ENCODE measurements at regions not wholly inside any gene's neighbourhood (a gene's known extent, or its start where the extent isn't known, plus 50 kb on each side); places are given as distances from the start of the nearest gene placed in this dataset.

- DNase-seq = peak; percentile 66
Measured at GRCh38 chr5:74576941-74577456, 63.5 kb downstream of the ENC1 start.

- no peak for DNase-seq
Measured at GRCh38 chr5:74575741-74576538, 64.6 kb downstream of the ENC1 start.

DNA sequence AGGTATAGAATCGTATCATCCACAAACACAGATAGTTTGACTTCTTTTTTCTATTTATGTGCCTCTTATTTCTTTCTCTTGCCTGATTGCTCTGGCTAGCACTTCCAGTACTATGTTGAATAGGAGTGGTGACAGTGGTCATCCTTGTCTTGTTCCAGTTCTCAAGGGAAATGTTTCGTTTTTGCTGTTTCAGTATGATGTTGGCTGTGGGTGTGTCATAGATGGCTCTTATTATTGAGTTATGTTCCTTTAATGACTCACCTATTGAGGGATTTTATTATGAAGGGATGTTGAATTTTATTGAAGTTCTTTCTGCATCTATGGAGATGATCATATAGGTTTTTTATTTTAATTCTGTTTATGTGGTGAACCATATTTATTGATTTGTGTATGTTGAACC is 70.3 kb downstream of the ENC1 start:
- DNase-seq = no peak

DNA sequence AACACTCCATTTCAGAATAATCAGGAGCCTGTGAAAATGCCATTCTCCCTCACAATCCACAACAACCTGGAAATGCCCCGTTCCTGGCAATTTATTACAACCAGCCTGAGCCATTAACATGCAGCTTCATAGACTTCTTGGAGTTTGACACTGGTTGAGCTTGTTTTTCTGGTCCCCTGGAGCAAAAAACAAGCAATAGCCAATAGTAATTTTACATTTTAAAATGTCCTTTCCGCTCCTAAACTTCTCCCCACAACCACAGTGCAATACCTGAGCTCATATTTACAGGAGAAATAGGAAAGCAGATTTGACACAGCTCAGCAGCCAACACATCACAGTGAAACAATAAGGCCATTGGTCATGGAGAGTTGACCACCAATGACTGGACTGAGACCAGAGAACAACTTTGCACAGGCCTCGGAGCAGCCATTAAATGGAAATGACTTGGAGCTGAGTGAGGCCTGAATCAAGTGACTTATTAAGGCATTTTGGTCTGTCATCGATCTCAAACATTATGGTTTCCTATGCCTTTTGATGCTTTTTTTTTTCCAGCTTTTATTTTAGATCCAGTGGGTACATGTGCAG is 73.0 kb downstream of the ENC1 start:
- DNase-seq = no peak

DNA sequence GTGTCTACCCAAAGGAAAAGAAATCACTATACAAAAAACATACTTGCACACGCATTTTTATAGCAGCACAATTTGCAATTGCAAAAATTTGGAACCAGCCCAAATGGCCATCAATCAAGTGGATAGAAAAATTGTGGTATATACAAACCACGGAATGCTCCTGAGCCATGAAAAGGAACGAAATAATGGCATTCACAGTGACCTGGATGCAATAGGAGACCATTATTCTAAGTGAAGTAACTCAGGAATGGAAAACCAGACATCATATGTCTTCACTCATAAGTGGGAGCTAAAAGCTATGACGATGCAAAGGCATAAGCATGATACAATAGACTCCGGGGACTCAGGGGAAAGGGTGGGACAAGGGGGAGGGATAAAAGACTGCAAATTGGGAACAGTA is 78.4 kb downstream of the ENC1 start:
- no peak for DNase-seq

- no peak for DNase-seq
Measured at GRCh38 chr5:74560245-74560644, 80.3 kb downstream of the ENC1 start.

DNA sequence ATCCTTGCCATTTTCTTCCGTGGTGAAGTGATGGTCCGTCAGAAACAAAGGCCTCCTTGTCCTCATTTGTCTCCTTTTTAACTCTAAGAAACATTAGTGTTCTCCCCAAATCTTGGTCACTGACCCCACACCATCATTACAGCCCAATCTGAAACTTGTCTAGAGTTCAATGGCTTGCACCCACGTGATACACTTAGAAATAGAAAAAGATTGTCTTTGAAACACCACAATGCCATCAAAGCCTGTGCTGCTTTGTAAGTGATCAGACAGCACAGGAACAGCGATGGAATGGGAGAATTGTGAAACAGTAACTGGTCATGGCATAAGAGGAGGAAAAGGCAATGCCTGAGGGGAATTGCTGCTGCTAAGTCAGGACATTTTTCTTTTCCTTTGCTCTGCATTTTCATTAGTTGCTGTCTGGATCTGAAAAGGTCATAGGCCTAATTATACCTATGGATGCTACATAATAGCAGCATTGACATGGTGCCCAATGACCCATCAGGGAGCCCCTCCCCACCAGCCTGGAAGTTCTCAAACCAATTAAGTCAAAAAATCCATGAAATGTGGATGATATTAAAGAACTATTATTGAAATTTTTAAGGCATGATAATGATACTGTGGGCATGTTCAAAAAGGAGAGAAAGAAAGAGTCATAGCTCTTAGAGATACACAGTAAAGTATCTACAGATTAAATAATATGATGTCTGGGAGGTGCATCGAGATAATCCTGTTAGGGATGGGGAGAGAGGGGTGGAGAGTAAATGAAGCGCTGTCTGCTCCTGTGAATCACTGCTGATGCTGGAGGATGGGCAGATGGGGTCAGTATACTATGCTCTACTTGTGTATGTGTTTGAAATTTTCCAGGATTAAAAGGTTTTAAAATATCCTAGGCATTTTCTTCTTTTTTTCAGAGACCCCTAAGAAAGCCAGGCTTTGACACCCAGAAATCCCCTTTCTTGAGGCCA is 83.6 kb downstream of the ENC1 start:
- DNase-seq = no peak

- no peak for DNase-seq
Measured at GRCh38 chr5:74556006-74556405, 84.5 kb downstream of the ENC1 start.

- no peak for DNase-seq
Measured at GRCh38 chr5:74552101-74552500, 88.4 kb downstream of the ENC1 start.

GRCh38 chr5:74550927-74551326 is 89.6 kb downstream of the ENC1 start:
- DNase-seq = no peak

DNA sequence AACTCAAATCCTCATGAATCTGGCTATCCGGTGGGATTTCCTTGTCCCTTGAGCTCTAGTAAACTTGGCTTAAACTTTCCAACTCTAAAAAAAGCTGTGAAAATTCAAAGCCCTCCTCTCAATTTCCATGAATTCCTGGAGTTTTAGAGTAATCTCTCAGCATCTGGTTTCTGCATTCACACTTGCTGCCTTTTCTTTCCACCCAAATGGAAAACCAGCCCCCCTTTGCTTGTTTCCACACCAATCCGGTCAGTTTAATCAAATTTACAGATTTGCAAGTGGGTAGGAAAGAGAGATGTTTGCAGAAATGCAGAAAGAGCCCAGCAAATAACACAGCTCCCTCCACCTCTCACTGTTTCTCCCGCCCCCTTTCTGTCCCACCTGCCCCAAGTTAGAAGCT is 91.1 kb downstream of the ENC1 start:
- DNase-seq = no peak

DNA sequence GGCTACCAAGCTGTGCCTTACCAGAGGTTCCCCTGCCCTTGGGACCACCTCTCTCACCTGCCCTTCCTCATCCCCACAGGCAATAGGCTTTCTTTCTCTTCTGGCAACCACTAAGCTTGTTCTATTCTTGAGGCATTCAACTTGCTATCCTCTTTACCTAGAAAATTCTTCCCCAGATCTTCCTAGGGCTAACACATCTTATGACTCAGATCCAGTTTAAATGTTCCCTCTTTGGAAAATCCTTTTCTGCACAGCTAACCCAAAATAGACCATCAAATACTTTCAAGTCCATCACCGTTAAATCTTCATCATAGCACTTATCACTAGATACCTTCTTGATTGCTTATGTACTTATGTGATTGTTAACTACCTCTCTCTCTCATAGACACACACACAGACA is 93.7 kb downstream of the ENC1 start:
- no peak for DNase-seq

DNA sequence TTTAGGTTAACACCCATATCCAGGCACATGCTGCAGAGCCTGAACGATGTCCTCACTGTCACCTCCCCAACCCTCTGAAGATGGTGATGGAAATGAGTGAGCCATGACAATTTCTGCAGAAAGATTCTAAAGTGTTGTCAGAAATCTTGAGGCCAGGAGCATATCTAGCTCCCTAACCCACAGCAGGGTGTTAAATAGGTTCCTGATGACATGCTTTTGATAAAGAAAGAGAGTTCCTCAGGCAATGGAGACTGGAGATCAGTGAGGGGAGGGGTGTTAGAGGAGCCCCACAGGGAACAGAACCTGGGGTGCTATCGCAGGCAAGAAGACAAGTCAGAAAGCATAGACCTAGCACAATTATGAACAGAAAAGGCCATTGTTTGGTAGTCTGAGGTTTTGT is 95.7 kb downstream of the ENC1 start:
- DNase-seq = no peak

DNA sequence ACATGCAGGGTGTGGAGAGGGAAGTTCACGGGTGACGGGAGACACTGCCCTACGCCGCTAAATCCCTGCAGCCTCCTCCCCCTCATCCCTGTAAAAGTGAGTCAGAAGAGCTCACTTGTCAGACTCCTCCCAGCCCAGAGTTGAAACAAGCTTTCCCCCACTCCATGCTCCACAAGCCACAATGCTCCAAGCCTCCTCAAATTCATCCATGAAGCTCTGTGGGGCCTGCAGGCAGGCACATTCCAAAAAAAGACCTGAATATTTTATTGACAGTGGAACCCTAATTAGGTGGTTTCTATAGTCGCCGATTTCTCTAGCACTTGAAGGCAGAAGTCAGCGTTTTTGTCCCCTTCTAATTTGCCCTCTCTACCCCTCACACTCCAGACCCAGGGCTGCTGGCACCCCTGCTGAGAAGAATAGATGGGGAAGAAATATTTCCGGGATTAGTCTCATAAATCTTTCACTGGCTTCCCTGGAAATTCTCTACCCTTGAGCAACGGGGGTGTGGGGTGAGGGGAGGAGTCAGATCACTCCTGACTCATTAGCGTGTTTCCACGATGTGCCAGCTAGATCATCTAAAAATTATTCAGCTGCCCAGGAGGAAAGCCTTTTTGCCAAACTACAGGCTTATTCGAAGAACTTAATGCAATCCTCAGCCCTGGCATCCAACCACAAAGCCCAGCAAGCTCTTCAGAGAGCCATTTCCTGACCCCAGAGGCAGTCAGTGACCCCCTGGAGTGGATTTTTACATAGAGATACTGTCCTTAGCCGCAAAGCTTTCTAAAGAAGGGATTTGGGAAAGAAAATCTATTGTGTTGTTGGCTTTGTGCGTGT is 97.1 kb downstream of the ENC1 start:
- DNase-seq = no peak

- no peak for DNase-seq
Measured at GRCh38 chr5:74542482-74542881, 98.0 kb downstream of the ENC1 start.

GRCh38 chr5:74541381-74541781 is 99.1 kb downstream of the ENC1 start:
- DNase-seq = no peak

DNA sequence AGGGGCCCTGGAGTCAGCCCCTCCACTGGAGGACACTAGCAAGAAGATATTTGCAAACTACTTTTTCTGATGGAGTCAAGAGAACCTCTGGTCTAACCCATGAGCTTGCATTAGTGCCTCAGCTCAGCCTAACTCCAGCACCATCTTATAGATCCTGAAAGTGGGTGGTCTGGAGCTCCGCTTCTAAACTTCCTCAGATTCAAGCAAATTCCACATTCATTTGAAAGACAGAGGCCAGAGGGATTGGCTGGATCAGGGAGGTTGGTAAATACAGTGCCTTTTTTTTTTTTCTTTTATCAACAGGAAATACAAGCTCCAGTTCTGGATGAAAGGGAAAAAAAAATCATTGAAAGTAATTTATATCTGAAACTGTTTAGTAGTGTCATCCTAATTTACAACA is 99.9 kb downstream of the ENC1 start:
- DNase-seq = no peak

- no peak for DNase-seq
Measured at GRCh38 chr5:74539986-74540385, 100.5 kb downstream of the ENC1 start.

- peak; percentile 91 for DNase-seq
Measured at GRCh38 chr5:74538206-74538661, 102.3 kb downstream of the ENC1 start.

GRCh38 chr5:74536658-74537057 is 103.9 kb downstream of the ENC1 start:
- DNase-seq = no peak

DNA sequence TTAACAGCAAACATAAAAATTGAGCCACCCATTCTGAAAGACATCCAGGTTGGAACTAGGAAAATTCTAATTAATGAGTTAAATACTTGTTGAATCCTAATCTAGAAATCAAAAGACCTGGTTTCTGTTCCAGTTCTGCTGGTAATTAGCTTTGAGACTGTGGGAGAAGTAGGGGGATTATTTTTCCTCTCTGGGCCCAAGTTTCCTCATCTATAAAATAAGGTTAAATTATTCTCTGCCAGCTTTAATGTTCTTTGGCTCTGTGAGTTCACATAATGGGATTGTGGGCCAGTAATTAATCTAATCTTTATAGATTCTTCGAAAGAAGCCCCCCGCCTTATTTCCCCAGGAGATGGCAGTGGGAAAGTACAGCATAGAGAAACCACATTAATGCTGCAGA is 104.6 kb downstream of the ENC1 start:
- DNase-seq = no peak

DNA sequence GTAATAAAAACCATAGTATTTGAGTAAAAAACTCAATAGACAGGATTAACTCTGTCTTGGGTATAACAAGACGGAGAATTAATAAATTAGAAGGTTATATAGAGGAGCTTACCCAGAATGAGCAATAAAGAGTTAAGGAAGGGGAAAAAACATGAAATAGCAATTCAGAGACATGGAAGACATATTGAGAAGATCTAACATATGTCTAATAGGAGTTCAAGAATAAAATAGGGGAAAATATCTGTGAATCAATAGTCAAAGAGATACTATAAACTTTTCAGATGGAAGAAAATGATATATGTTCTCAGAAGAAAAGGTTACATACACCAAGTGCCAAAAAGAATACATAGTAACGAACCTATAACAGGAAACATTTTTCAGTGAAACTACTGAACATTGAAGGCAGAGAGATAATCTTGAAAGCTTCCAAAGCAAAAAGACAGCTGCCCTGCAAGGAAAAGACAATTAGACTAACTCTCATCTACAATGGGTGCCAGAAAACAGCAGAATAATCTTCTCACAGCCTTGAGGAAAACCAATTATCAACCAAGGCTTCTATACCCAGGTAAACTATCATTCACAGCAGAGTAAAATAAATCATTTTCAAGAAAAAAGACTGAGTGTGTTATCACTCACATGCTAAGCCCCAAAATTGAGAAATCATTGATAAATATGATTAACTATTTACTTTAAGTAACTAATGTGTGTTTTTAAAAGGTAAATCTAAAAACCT is 106.0 kb downstream of the ENC1 start:
- DNase-seq = no peak
